ENCODE measurements at regions not wholly inside any gene's neighbourhood (a gene's known extent, or its start where the extent isn't known, plus 50 kb on each side); places are given as distances from the start of the nearest gene placed in this dataset.

DNA sequence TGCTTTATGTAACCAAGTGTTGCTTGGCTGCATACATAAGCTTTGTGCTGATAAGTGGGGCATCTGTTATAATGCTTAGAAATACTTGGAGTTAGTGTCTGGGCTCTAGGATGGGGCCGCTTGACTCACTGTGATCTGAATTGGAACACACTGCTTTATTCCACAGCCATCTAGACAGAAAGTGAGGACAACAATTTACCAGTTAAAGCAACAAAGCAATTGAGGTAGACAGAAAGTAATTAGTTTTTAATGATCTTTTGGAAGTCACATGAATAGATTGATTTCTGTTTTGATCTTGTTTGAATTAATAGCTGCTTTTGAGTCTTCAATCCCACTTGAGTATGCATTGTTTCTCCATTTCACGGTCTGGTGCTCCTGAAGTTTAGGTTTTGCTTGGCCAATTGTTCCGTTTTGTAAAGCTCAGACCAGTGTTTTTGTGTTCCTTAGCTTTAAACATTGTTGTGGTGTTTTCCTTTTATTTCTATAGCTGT is 157.5 kb downstream of the TRMT11 start:
- no peaks in the 10 kb centered on the region for H3K4me1 ChIP-seq (replicated peaks in 1 of 2; ENCODE audit: control insufficient read depth in 2 of 2, insufficient read depth in 2 of 2, low read length in 2 of 2)
- in situ Hi-C loops (cut with MboI) = no loop called here
- intact Hi-C loops (cut with micrococcal nuclease) = no loop called here
- no peak overlapping the region for H3K4me3 ChIP-seq
- H3K9me1 ChIP-seq (ENCODE audit: control insufficient read depth, insufficient read depth, low read length) = no peaks in the 10 kb centered on the region
- H3K27ac ChIP-seq (ENCODE audit: extremely low read depth, low read depth, low read length) = no peak overlapping the region
- H3K9ac ChIP-seq (ENCODE audit: insufficient read depth in 1 of 2, low read depth in 2 of 2, low read length in 2 of 2) = no peak overlapping the region
- H4K20me1 ChIP-seq (replicated peaks; ENCODE audit: control insufficient read depth, insufficient read depth, low read length) = no peaks in the 10 kb centered on the region
- ATAC-seq (peak; percentile 59), FAIRE-seq (peak; percentile 6), DNase-seq (ENCODE audit: extremely low read depth in 1 of 4, low spot score in 3 of 4) (no peak)
- ChIA-PET CTCF (ENCODE audit: low intra/inter-chr PET ratio) (no interaction called here), POLR2A (interaction anchor here (0.5 to 0.8 kb wide), 4 partner anchors 12 to 236 kb away, joined by 3 to 4 read pairs (median 4); no protein-coding TSS in a partner anchor)
- 51% methylated on average over 3 of the region's 3 CpGs for WGBS (ENCODE audit: insufficient coverage, low coverage, missing lambda C conversion rate)
- no peaks in the 10 kb centered on the region for H3K27me3 ChIP-seq (ENCODE audit: control insufficient read depth in 2 of 2, insufficient read depth in 2 of 2, low read length in 2 of 2)
- no TSS peak for BruUV-seq (replicated peaks)
- no peak overlapping the region for H2AFZ ChIP-seq (ENCODE audit: low read depth, low read length)
- H3K79me2 ChIP-seq (ENCODE audit: control insufficient read depth, insufficient read depth, low read length) = no peaks in the 10 kb centered on the region
- H3K9me3 ChIP-seq (replicated peaks; ENCODE audit: control insufficient read depth, insufficient read depth, low read depth, low read length) = no peaks in the 10 kb centered on the region; the same call in 1 of the 2 replicates
- H3K36me3 ChIP-seq (ENCODE audit: control insufficient read depth, insufficient read depth, low read length) = no peaks in the 10 kb centered on the region
- H3K4me2 ChIP-seq (ENCODE audit: insufficient read depth, low read length) = no peak overlapping the region
- TF ChIP-seq ZKSCAN8 (CRISPR knock-in tag; IDR thresholded peaks at IDR 0.05) = no peak
- no peak for TF ChIP-seq PRMT5 (CRISPR knock-in tag; IDR thresholded peaks at IDR 0.05)
- no peak for TF ChIP-seq ZNF140 (CRISPR knock-in tag; IDR thresholded peaks at IDR 0.05)
- TF ChIP-seq HSF4 (CRISPR knock-in tag; IDR thresholded peaks at IDR 0.05; ENCODE audit: borderline replicate concordance) = no peak
- no peak for TF ChIP-seq HDAC3 (IDR thresholded peaks at IDR 0.05; ENCODE audit: borderline replicate concordance, partially characterized antibody)
- no peak for TF ChIP-seq ZNF282 (CRISPR knock-in tag; IDR thresholded peaks at IDR 0.05)
- no peak for TF ChIP-seq POLR2AphosphoS5 (IDR thresholded peaks at IDR 0.05; ENCODE audit: control insufficient read depth, insufficient read depth, low read depth, low read length)
- TF ChIP-seq RREB1 (CRISPR knock-in tag; IDR thresholded peaks at IDR 0.05) = no peak
- TF ChIP-seq, protein P1, sequence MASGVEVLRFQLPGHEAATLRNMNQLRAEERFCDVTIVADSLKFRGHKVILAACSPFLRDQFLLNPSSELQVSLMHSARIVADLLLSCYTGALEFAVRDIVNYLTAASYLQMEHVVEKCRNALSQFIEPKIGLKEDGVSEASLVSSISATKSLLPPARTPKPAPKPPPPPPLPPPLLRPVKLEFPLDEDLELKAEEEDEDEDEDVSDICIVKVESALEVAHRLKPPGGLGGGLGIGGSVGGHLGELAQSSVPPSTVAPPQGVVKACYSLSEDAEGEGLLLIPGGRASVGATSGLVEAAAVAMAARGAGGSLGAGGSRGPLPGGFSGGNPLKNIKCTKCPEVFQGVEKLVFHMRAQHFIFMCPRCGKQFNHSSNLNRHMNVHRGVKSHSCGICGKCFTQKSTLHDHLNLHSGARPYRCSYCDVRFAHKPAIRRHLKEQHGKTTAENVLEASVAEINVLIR (CRISPR knock-in tag; IDR thresholded peaks at IDR 0.05) = no peak
- TF ChIP-seq PTTG1 (tag; IDR thresholded peaks at IDR 0.05; ENCODE audit: low read depth) = no peak
- no peak for TF ChIP-seq ZNF197 (CRISPR knock-in tag; IDR thresholded peaks at IDR 0.05; ENCODE audit: low read depth)
- no peak for TF ChIP-seq ZNF165 (CRISPR knock-in tag; IDR thresholded peaks at IDR 0.05; ENCODE audit: borderline replicate concordance)
- TF ChIP-seq ZBED1 (IDR thresholded peaks at IDR 0.05) = no peak
- TF ChIP-seq, protein P2, sequence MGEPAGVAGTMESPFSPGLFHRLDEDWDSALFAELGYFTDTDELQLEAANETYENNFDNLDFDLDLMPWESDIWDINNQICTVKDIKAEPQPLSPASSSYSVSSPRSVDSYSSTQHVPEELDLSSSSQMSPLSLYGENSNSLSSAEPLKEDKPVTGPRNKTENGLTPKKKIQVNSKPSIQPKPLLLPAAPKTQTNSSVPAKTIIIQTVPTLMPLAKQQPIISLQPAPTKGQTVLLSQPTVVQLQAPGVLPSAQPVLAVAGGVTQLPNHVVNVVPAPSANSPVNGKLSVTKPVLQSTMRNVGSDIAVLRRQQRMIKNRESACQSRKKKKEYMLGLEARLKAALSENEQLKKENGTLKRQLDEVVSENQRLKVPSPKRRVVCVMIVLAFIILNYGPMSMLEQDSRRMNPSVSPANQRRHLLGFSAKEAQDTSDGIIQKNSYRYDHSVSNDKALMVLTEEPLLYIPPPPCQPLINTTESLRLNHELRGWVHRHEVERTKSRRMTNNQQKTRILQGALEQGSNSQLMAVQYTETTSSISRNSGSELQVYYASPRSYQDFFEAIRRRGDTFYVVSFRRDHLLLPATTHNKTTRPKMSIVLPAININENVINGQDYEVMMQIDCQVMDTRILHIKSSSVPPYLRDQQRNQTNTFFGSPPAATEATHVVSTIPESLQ (CRISPR knock-in tag; IDR thresholded peaks at IDR 0.05) = no peak
